GM18907 (cell line): ENCODE measurements at regions not wholly inside any gene's neighbourhood (a gene's known extent, or its start where the extent isn't known, plus 50 kb on each side); places are given as distances from the start of the nearest gene placed in this dataset.
A peak's percentile ranks its signal among the peaks of the same experiment; 100 is the strongest.
"Not testable (repeated sequence)": the region's sequence is repeated elsewhere in the genome, so short reads cannot be mapped to it uniquely, and the experiment has no call there.

Experiments used
- ATAC-seq: cut with Tn5 transposase; IDR thresholded peaks from one replicate; pipeline ENCODE4 v1.9.1; 2021; ENCODE audit warnings: mild to moderate bottlenecking, moderate library complexity; ENCODE audit not compliant: unreplicated experiment

GRCh38 chr2:111439237-111439636 lies 318.5 kb downstream of the BCL2L11 start:
- not testable (repeated sequence) for ATAC-seq

- not testable (repeated sequence) for ATAC-seq
Observed at GRCh38 chr2:111441614-111442013, 320.9 kb downstream of the BCL2L11 start.

GRCh38 chr2:111442767-111443454 lies 322.2 kb downstream of the BCL2L11 start:
- not testable (repeated sequence) for ATAC-seq

GRCh38 chr2:111444516-111444915 lies 323.8 kb downstream of the BCL2L11 start:
- ATAC-seq = not testable (repeated sequence)

GRCh38 chr2:111445191-111445929 lies 324.6 kb downstream of the BCL2L11 start:
- ATAC-seq = not testable (repeated sequence)

- ATAC-seq = not testable (repeated sequence)
Observed at GRCh38 chr2:111445941-111446340, 325.2 kb downstream of the BCL2L11 start.

- not testable (repeated sequence) for ATAC-seq
Observed at GRCh38 chr2:111447482-111447881, 326.8 kb downstream of the BCL2L11 start.

- ATAC-seq = not testable (repeated sequence)
Observed at GRCh38 chr2:111448796-111449195, 328.1 kb downstream of the BCL2L11 start.

- ATAC-seq = not testable (repeated sequence)
Observed at GRCh38 chr2:111450526-111450925, 329.8 kb downstream of the BCL2L11 start.

- not testable (repeated sequence) for ATAC-seq
Observed at GRCh38 chr2:111451692-111452199, 331.0 kb downstream of the BCL2L11 start.

GRCh38 chr2:111452208-111452607 lies 331.5 kb downstream of the BCL2L11 start:
- ATAC-seq = peak; percentile 69

- not testable (repeated sequence) for ATAC-seq
Observed at GRCh38 chr2:111453308-111453707, 332.6 kb downstream of the BCL2L11 start.

- not testable (repeated sequence) for ATAC-seq
Observed at GRCh38 chr2:111453816-111454215, 333.1 kb downstream of the BCL2L11 start.

GRCh38 chr2:111454404-111454803 lies 333.7 kb downstream of the BCL2L11 start:
- ATAC-seq = peak; percentile 82

GRCh38 chr2:111455016-111456015 lies 334.6 kb downstream of the BCL2L11 start:
- ATAC-seq = not testable (repeated sequence)

GRCh38 chr2:111457191-111457590 lies 336.5 kb downstream of the BCL2L11 start:
- ATAC-seq = not testable (repeated sequence)

- not testable (repeated sequence) for ATAC-seq
Observed at GRCh38 chr2:111460901-111461300, 340.2 kb downstream of the BCL2L11 start.

GRCh38 chr2:111461831-111462230 lies 341.1 kb downstream of the BCL2L11 start:
- not testable (repeated sequence) for ATAC-seq

- ATAC-seq = not testable (repeated sequence)
Observed at GRCh38 chr2:111462572-111462971, 341.9 kb downstream of the BCL2L11 start.

GRCh38 chr2:111463238-111463848 lies 342.6 kb downstream of the BCL2L11 start:
- ATAC-seq = not testable (repeated sequence)
